IMR-90 (cell line): ENCODE measurements at regions not wholly inside any gene's neighbourhood (a gene's known extent, or its start where the extent isn't known, plus 50 kb on each side); places are given as distances from the start of the nearest gene placed in this dataset.

Source experiments
- ATAC-seq: fragments of 200-7000 bp; cut with Tn5 transposase; 2 replicates; pipeline ENCODE4 v1.9.1; 2020; ENCODE audit warnings: low read depth, mild to moderate bottlenecking, moderate library complexity
- BruUV-seq: library from RNA; stranded (reverse); fragments of 400-500 nt; replicated peaks from 2 replicates; lab custom pipeline; 2021; lab: Mats Ljungman, UMichigan
- CTCF ChIA-PET: fragments of 300-600 bp; formaldehyde crosslinking; extraction: SDS; loops from one replicate; lab custom pipeline; 2021; ENCODE audit warnings: antibody characterized with exemption; lab: Yijun Ruan, JAX
- POLR2A ChIA-PET: fragments of 300-600 bp; sonication (Branson Sonifier 250); formaldehyde crosslinking; loops from one replicate; lab custom pipeline; 2022; ENCODE audit warnings: antibody characterized with exemption; ENCODE audit not compliant: unreplicated experiment; lab: Charles Lee
- DNase-seq: peaks from one replicate; pipeline ENCODE4 v3.0.0; 2013
- H2AFZ ChIP-seq: replicated peaks from 2 replicates; pipeline ENCODE3; 2013; ENCODE audit warnings: low read length, mild to moderate bottlenecking; ENCODE audit not compliant: poor library complexity
- H2AK5ac ChIP-seq: 2 replicates; pipeline ENCODE4 v1.6.1; 2013; ENCODE audit warnings: low read depth, low read length, inconsistent platforms
- H2AK9ac ChIP-seq: replicated peaks from 2 replicates; pipeline ENCODE3; 2013; ENCODE audit warnings: mild to moderate bottlenecking, low read depth, low read length, moderate library complexity; ENCODE audit not compliant: poor library complexity
- H2BK120ac ChIP-seq: 2 replicates; pipeline ENCODE4 v1.6.1; 2013; ENCODE audit warnings: low read depth, low read length, inconsistent platforms
- H2BK15ac ChIP-seq: 3 replicates; pipeline ENCODE4 v1.6.1; 2013; ENCODE audit warnings: low read depth, low read length, inconsistent platforms
- H2BK20ac ChIP-seq: 2 replicates; pipeline ENCODE4 v1.6.1; 2013; ENCODE audit warnings: low read depth, mild to moderate bottlenecking, inconsistent platforms, low read length, moderate library complexity
- H2BK5ac ChIP-seq: 2 replicates; pipeline ENCODE4 v1.6.1; 2013; ENCODE audit warnings: mild to moderate bottlenecking, low read depth, low read length, inconsistent platforms; ENCODE audit not compliant: poor library complexity, severe bottlenecking
- H3K14ac ChIP-seq: replicated peaks from 2 replicates; pipeline ENCODE4 v1.6.1; 2013; ENCODE audit warnings: low read depth, low read length, inconsistent platforms
- H3K18ac ChIP-seq: 2 replicates; pipeline ENCODE4 v1.6.1; 2013; ENCODE audit warnings: low read depth, low read length, control low read depth
- H3K23ac ChIP-seq: 2 replicates; pipeline ENCODE4 v1.6.1; 2013; ENCODE audit warnings: low read depth, low read length, inconsistent platforms
- H3K27ac ChIP-seq: 2 replicates; pipeline ENCODE4 v1.5.1; 2013; ENCODE audit warnings: mild to moderate bottlenecking, control low read depth, low read length; ENCODE audit not compliant: insufficient read depth
- H3K27me3 ChIP-seq: 2 replicates; pipeline ENCODE4 v1.6.1; 2013; ENCODE audit warnings: low read length; ENCODE audit not compliant: control insufficient read depth, insufficient read depth
- H3K36me3 ChIP-seq: 2 replicates; pipeline ENCODE4 v1.6.1; 2013; ENCODE audit warnings: low read length, mixed read lengths; ENCODE audit not compliant: control insufficient read depth, insufficient read depth
- H3K4ac ChIP-seq: 2 replicates; pipeline ENCODE4 v1.6.1; 2013; ENCODE audit warnings: low read depth, low read length, inconsistent platforms
- H3K4me1 ChIP-seq: 2 replicates; pipeline ENCODE4 v1.6.1; 2013; ENCODE audit warnings: low read length, mixed read lengths; ENCODE audit not compliant: control insufficient read depth, insufficient read depth
- H3K4me2 ChIP-seq: 2 replicates; pipeline ENCODE4 v1.6.1; 2013; ENCODE audit warnings: low read depth, mild to moderate bottlenecking, control low read depth, low read length, moderate library complexity
- H3K4me3 ChIP-seq: 2 replicates; pipeline ENCODE4 v1.5.1; 2013; ENCODE audit warnings: low read depth, mild to moderate bottlenecking, control low read depth, low read length, moderate library complexity; ENCODE audit not compliant: insufficient read depth
- H3K56ac ChIP-seq: 2 replicates; pipeline ENCODE4 v1.6.1; 2013; ENCODE audit warnings: low read length, inconsistent platforms; ENCODE audit not compliant: insufficient read depth; ENCODE audit errors: extremely low read depth
- H3K79me1 ChIP-seq, 2 experiments: 2 replicates each; pipeline ENCODE4 v1.6.1; 2013; ENCODE audit warnings: low read length in 2 of 2, inconsistent platforms in 1 of 2, low read depth in 1 of 2
- H3K9ac ChIP-seq: 2 replicates; pipeline ENCODE4 v1.6.1; 2013; ENCODE audit warnings: low read depth, low read length, control low read depth
- H3K9me1 ChIP-seq: 2 replicates; pipeline ENCODE4 v1.6.1; 2013; ENCODE audit warnings: low read length, inconsistent platforms; ENCODE audit not compliant: insufficient read depth
- H3K9me3 ChIP-seq: 2 replicates; pipeline ENCODE4 v1.6.1; 2013; ENCODE audit warnings: low read length; ENCODE audit not compliant: control insufficient read depth, insufficient read depth
- H4K20me1 ChIP-seq: 2 replicates; pipeline ENCODE4 v1.6.1; 2013; ENCODE audit warnings: low read length, inconsistent platforms; ENCODE audit not compliant: insufficient read depth
- H4K5ac ChIP-seq: 2 replicates; pipeline ENCODE4 v1.6.1; 2013; ENCODE audit warnings: mild to moderate bottlenecking, low read depth, low read length, control low read depth
- H4K8ac ChIP-seq, 2 experiments: 2 replicates each; pipeline ENCODE4 v1.6.1; 2013; ENCODE audit warnings: low read depth in 2 of 2, low read length in 2 of 2, control low read depth in 1 of 2, inconsistent platforms in 1 of 2
- H4K91ac ChIP-seq: 2 replicates; pipeline ENCODE4 v1.6.1; 2013; ENCODE audit warnings: low read depth, low read length, inconsistent platforms; ENCODE audit not compliant: insufficient read depth
- WGBS, 2 experiments: methylation state at CpG; one replicate each; pipeline versions ENCODE4 v1.1.5 to v1.1.7; 2013; ENCODE audit warnings: missing lambda C conversion rate in 2 of 2; ENCODE audit not compliant: insufficient read length in 1 of 2; ENCODE audit errors: extremely low coverage in 2 of 2; 5-methylcytosine and 5-hydroxymethylcytosine counted together
- dilution Hi-C: fragments of 300-500 bp; cut with HindIII; formaldehyde crosslinking; loops from one replicate; pipeline ENCODE4 v1.14.3; 2018; ENCODE audit warnings: low sequenced_read_pairs; ENCODE audit not compliant: unreplicated experiment
- in situ Hi-C: fragments of 300-500 bp; cut with MboI; formaldehyde crosslinking; loops from 3 replicates; pipeline ENCODE4 v1.14.3; 2019; ENCODE audit warnings: low sequenced_read_pairs, inconsistent platforms, mixed read lengths
- intact Hi-C: fragments of 100-400 bp; cut with micrococcal nuclease; formaldehyde crosslinking; loops from 2 replicates; pipeline ENCODE4 v1.10.0; 2022
- TF ChIP-seq, protein P1 (sequence below): fragments of 150-350 bp; IDR thresholded peaks from 2 replicates; pipeline ENCODE4 v1.6.1; 2017; ENCODE audit warnings: mild to moderate bottlenecking, antibody characterized with exemption, low read length, low read depth

DNA sequence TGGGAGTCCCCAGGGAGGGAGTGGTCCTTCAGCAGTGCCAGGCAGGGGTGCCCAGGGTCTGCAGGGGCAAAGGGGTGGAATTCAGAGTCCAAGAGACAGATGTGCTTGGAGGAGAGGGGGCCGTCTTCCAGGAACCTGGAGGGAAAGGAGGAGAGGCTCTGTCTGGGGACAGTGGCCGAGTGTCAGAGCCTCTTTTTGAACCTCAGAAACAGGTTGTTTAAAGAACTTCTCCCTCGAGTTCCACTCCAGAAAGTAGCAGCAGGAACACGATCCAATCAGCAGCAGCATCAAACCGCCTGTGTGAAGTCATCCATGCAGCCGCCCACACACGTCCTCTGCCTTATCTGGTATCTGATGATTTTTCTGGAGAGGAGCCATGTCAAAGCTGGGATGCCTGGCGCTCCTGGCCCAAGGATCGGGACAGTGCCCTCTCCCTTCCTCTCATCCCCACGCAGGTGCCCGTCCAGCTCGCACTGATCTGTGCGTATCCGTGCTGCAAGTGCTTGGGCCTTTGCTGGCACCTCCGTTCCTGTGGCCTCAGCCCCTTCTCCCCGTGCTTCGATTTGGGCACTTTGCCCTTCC is 205.1 kb downstream of the NDUFA10 start:
- H2AK5ac ChIP-seq = no peak overlapping the region
- no peak overlapping the region for H2AFZ ChIP-seq
- in situ Hi-C loops (no loop called here), intact Hi-C loops (no loop called here), dilution Hi-C loops (no loop called here)
- H3K36me3 ChIP-seq = no peaks in the 10 kb centered on the region
- no peak overlapping the region for H3K27ac ChIP-seq
- ChIA-PET CTCF (no interaction called here), POLR2A (no interaction called here)
- DNase-seq (no peak), ATAC-seq (no peak)
- no peaks in the 10 kb centered on the region for H3K79me1 ChIP-seq
- H3K4me1 ChIP-seq = no peaks in the 10 kb centered on the region
- no peak overlapping the region for H3K9ac ChIP-seq
- H2BK120ac ChIP-seq = no peak overlapping the region
- no peak overlapping the region for H2BK20ac ChIP-seq
- BruUV-seq = no TSS peak
- H3K27me3 ChIP-seq = no peaks in the 10 kb centered on the region
- no peaks in the 10 kb centered on the region for H3K9me1 ChIP-seq
- WGBS, 2 experiments = 80% methylated on average over 6 of the region's 17 CpGs; no CpG with 5 or more reads in 1 of the 2 experiments
- no peak overlapping the region for H3K18ac ChIP-seq
- no peak overlapping the region for H2AK9ac ChIP-seq
- H3K4me3 ChIP-seq = no peak overlapping the region
- no peak overlapping the region for H2BK15ac ChIP-seq
- no peak overlapping the region for H3K14ac ChIP-seq
- no peak overlapping the region for H3K56ac ChIP-seq
- H4K8ac ChIP-seq = no peak overlapping the region
- no peak overlapping the region for H4K91ac ChIP-seq
- H4K20me1 ChIP-seq = no peaks in the 10 kb centered on the region
- TF ChIP-seq, protein P1, sequence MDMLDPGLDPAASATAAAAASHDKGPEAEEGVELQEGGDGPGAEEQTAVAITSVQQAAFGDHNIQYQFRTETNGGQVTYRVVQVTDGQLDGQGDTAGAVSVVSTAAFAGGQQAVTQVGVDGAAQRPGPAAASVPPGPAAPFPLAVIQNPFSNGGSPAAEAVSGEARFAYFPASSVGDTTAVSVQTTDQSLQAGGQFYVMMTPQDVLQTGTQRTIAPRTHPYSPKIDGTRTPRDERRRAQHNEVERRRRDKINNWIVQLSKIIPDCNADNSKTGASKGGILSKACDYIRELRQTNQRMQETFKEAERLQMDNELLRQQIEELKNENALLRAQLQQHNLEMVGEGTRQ = no peak
- H2BK5ac ChIP-seq = no peak overlapping the region
- no peak overlapping the region for H3K4ac ChIP-seq
- no peak overlapping the region for H3K23ac ChIP-seq
- H3K4me2 ChIP-seq = no peak overlapping the region
- H4K5ac ChIP-seq = no peak overlapping the region
- H3K9me3 ChIP-seq = peaks cover 33% of the 10 kb centered on the region
